MM.1S (cell line): ENCODE measurements at regions not wholly inside any gene's neighbourhood (a gene's known extent, or its start where the extent isn't known, plus 50 kb on each side); places are given as distances from the start of the nearest gene placed in this dataset.

ENCODE experiments used
- EZH2 ChIP-seq: fragments of 300-600 bp; sonication (generic); optimal IDR thresholded peaks from 2 replicates; pipeline ENCODE3; 2017; ENCODE audit warnings: low read depth, mild to moderate bottlenecking, antibody characterized with exemption, low read length, mixed read lengths
- TF ChIP-seq, protein P1 (sequence below): fragments of 300-600 bp; sonication (generic); IDR thresholded peaks from 2 replicates; pipeline ENCODE4 v1.5.1; 2016; ENCODE audit warnings: antibody characterized with exemption, low read length, mixed read lengths

- TF ChIP-seq, protein P1, sequence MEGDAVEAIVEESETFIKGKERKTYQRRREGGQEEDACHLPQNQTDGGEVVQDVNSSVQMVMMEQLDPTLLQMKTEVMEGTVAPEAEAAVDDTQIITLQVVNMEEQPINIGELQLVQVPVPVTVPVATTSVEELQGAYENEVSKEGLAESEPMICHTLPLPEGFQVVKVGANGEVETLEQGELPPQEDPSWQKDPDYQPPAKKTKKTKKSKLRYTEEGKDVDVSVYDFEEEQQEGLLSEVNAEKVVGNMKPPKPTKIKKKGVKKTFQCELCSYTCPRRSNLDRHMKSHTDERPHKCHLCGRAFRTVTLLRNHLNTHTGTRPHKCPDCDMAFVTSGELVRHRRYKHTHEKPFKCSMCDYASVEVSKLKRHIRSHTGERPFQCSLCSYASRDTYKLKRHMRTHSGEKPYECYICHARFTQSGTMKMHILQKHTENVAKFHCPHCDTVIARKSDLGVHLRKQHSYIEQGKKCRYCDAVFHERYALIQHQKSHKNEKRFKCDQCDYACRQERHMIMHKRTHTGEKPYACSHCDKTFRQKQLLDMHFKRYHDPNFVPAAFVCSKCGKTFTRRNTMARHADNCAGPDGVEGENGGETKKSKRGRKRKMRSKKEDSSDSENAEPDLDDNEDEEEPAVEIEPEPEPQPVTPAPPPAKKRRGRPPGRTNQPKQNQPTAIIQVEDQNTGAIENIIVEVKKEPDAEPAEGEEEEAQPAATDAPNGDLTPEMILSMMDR = no peak
- TF ChIP-seq EZH2 = no peak
Observed at GRCh38 chr18:76757335-76757734, 65.0 kb upstream of the ZNF236 start.
